IPS-20b (cell line): ENCODE measurements at regions not wholly inside any gene's neighbourhood (a gene's known extent, or its start where the extent isn't known, plus 50 kb on each side); places are given as distances from the start of the nearest gene placed in this dataset.
A peak's percentile ranks its signal among the peaks of the same experiment; 100 is the strongest.
"Not testable (repeated sequence)": the region's sequence is repeated elsewhere in the genome, so short reads cannot be mapped to it uniquely, and the experiment has no call there.

Experiments
- H3K27ac ChIP-seq: one replicate; pipeline ENCODE4 v1.5.1; 2013; ENCODE audit warnings: low read length
- H3K27me3 ChIP-seq: 2 replicates; pipeline ENCODE4 v1.6.1; 2013; ENCODE audit warnings: mild to moderate bottlenecking, low read length, inconsistent platforms; ENCODE audit not compliant: insufficient read depth
- H3K36me3 ChIP-seq: 2 replicates; pipeline ENCODE4 v1.6.1; 2013; ENCODE audit warnings: low read depth, mild to moderate bottlenecking, inconsistent platforms, low read length, moderate library complexity; ENCODE audit not compliant: insufficient read depth
- H3K4me1 ChIP-seq: 2 replicates; pipeline ENCODE4 v1.6.1; 2013; ENCODE audit warnings: mild to moderate bottlenecking, control low read depth, inconsistent platforms, low read length, moderate library complexity; ENCODE audit not compliant: insufficient read depth
- H3K4me3 ChIP-seq: 2 replicates; pipeline ENCODE4 v1.5.1; 2013; ENCODE audit warnings: mild to moderate bottlenecking, low read length, inconsistent platforms
- H3K9ac ChIP-seq: 2 replicates; pipeline ENCODE4 v1.6.1; 2013; ENCODE audit warnings: low read depth, mild to moderate bottlenecking, inconsistent platforms, low read length, moderate library complexity
- H3K9me3 ChIP-seq: 2 replicates; pipeline ENCODE4 v1.6.1; 2013; ENCODE audit warnings: mild to moderate bottlenecking, low read depth, low read length, inconsistent platforms; ENCODE audit not compliant: insufficient read depth

GRCh38 chr13:101003566-101003965, 329.0 kb upstream of the TMTC4 start:
- Histone ChIP-seq H3K9ac (no peak overlapping the region), H3K9me3 (no peaks in the 10 kb centered on the region), H3K27me3 (no peaks in the 10 kb centered on the region), H3K4me1 (peaks cover 11% of the 10 kb centered on the region; the same call in 1 of the 2 replicates), H3K27ac (no peak overlapping the region), H3K4me3 (no peak overlapping the region), H3K36me3 (no peaks in the 10 kb centered on the region)

- Histone ChIP-seq H3K27ac (no peak overlapping the region), H3K36me3 (no peaks in the 10 kb centered on the region), H3K4me3 (no peak overlapping the region)
Measured at GRCh38 chr13:100989392-100989791, 314.8 kb upstream of the TMTC4 start.

GRCh38 chr13:100988921-100989320, 314.3 kb upstream of the TMTC4 start:
- Histone ChIP-seq H3K36me3 (no peaks in the 10 kb centered on the region), H3K27me3 (no peaks in the 10 kb centered on the region), H3K27ac (no peak overlapping the region)

More at GRCh38 chr13:100989392-100989791, 314.8 kb upstream of the TMTC4 start:
- no peak overlapping the region for H3K9ac ChIP-seq
- peaks cover 12% of the 10 kb centered on the region for H3K4me1 ChIP-seq
- H3K27me3 ChIP-seq = no peaks in the 10 kb centered on the region
- peaks cover 3% of the 10 kb centered on the region; the same call in 1 of the 2 replicates for H3K9me3 ChIP-seq

DNA sequence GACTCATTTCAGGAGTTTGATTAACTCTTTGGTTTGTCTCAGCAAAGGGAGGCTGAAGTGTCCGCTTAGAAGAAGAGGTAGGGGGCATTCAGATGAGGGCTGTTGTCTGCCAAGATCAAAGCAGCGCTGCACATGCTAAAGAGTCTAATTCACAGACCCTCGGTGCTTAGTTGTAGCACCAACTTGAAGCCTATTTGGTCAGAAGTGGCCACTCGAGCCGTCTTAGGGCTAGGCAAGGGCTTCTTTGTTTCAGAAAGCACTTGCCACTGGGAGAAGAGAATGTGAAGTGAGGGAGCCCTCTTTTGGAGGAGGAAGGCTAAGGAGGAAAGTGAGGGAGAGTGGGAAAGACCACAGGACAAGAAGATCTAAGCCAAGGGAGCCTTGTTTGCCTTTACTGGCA, 313.4 kb upstream of the TMTC4 start:
- peaks cover 12% of the 10 kb centered on the region for H3K4me1 ChIP-seq
- H3K36me3 ChIP-seq = no peaks in the 10 kb centered on the region
- peaks cover 3% of the 10 kb centered on the region; the same call in 1 of the 2 replicates for H3K9me3 ChIP-seq
- no peak overlapping the region for H3K4me3 ChIP-seq
- no peak overlapping the region for H3K27ac ChIP-seq
- peak overlapping the region; percentile 57; the same call in 1 of the 2 replicates for H3K9ac ChIP-seq
- no peaks in the 10 kb centered on the region for H3K27me3 ChIP-seq

More at GRCh38 chr13:100988921-100989320, 314.3 kb upstream of the TMTC4 start:
- Histone ChIP-seq H3K9me3 (peaks cover 3% of the 10 kb centered on the region; the same call in 1 of the 2 replicates), H3K9ac (no peak overlapping the region), H3K4me3 (no peak overlapping the region), H3K4me1 (peaks cover 12% of the 10 kb centered on the region)

- no peaks in the 10 kb centered on the region for H3K36me3 ChIP-seq
- peaks cover 12% of the 10 kb centered on the region for H3K4me1 ChIP-seq
- no peak overlapping the region for H3K9ac ChIP-seq
- peaks cover 3% of the 10 kb centered on the region; the same call in 1 of the 2 replicates for H3K9me3 ChIP-seq
- H3K27ac ChIP-seq = no peak overlapping the region
- H3K27me3 ChIP-seq = no peaks in the 10 kb centered on the region
- no peak overlapping the region for H3K4me3 ChIP-seq
Measured at GRCh38 chr13:100986571-100986970, 312.0 kb upstream of the TMTC4 start.

DNA sequence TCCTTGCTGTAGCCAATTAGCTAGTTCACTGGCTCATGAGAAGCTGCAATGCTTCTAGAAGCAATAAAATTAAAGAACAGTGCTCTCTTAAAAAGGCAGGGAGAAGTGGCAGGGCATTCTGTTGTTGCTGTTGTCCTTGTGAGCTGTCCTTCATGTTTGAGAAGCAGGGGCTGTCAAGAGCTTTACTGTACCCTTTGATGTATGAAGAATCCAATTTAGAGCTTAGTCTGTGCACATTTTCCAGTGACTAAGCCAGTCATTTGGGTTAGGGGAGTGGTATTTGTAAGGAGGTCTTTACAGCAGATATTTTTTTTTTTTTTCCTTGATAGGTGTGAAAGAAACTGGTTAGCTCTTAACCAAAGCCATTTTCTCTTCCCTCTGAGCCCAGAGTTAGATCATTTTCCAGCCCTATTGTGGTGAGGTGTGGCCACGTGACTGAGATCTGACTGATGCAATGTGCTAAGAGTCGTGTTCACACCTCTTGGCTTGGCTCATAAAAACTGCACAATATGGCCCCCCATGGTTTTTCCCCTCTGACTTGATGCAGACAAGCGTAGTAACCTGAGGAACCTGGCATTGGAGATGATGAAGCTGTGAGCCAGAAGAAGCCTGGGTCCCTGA, 309.6 kb upstream of the TMTC4 start:
- no peak overlapping the region for H3K27ac ChIP-seq

DNA sequence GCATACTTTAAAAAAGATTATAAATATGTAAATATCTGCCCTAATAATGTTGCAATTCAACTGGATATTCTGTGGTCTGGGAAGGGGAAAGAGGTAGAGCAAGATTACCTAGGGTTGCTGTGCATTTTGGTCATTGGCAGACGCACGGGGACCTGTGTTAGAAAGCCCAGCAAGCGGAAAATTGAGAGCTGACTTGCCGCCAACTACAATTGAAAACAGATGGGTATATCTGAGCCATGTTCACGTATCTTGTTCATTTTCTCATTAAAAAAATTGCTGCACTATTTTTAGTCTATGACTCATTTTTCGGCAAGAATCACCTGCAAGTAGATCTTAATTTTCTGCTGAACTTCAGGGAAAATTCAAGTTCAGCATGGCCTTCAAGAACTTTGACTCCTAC, 308.5 kb upstream of the TMTC4 start:
- Histone ChIP-seq H3K4me1 (peaks cover 19% of the 10 kb centered on the region), H3K9ac (no peak overlapping the region), H3K4me3 (no peak overlapping the region), H3K27me3 (no peaks in the 10 kb centered on the region), H3K9me3 (peaks cover 3% of the 10 kb centered on the region; the same call in 1 of the 2 replicates), H3K36me3 (no peaks in the 10 kb centered on the region), H3K27ac (no peak overlapping the region)

More for the DNA sequence above, 309.6 kb upstream of the TMTC4 start:
- no peak overlapping the region for H3K9ac ChIP-seq
- H3K36me3 ChIP-seq = no peaks in the 10 kb centered on the region
- no peaks in the 10 kb centered on the region for H3K27me3 ChIP-seq
- no peak overlapping the region for H3K4me3 ChIP-seq
- peaks cover 19% of the 10 kb centered on the region for H3K4me1 ChIP-seq
- peaks cover 3% of the 10 kb centered on the region; the same call in 1 of the 2 replicates for H3K9me3 ChIP-seq

- Histone ChIP-seq H3K27me3 (no peaks in the 10 kb centered on the region), H3K4me1 (peaks cover 7% of the 10 kb centered on the region; the same call in 1 of the 2 replicates), H3K36me3 (no peaks in the 10 kb centered on the region), H3K9ac (no peak overlapping the region), H3K9me3 (no peaks in the 10 kb centered on the region), H3K4me3 (no peak overlapping the region), H3K27ac (no peak overlapping the region)
Measured at GRCh38 chr13:100980171-100980570, 305.6 kb upstream of the TMTC4 start.

DNA sequence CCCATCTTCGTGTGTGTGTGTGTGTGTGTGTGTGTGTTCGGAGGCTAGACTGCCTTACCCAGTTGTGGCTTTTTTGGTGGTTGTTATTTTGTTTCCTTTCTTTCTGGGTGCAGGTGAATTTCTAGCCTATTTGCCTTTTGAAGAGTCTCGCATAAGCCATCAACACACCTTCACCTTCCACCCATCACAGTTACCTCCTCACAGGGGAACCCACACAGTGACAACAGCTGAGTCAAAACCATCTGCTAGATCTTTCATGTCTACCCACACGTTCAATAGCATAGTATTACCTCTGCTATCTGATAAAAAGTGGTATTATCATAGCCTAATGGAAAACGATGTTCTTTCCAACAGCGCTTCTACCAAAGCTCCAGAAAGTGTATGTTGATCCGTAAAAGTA, 303.2 kb upstream of the TMTC4 start:
- Histone ChIP-seq H3K4me3 (no peak overlapping the region), H3K4me1 (peaks cover 7% of the 10 kb centered on the region; the same call in 1 of the 2 replicates), H3K9me3 (no peaks in the 10 kb centered on the region), H3K27me3 (no peaks in the 10 kb centered on the region), H3K9ac (no peak overlapping the region), H3K36me3 (no peaks in the 10 kb centered on the region), H3K27ac (no peak overlapping the region)

DNA sequence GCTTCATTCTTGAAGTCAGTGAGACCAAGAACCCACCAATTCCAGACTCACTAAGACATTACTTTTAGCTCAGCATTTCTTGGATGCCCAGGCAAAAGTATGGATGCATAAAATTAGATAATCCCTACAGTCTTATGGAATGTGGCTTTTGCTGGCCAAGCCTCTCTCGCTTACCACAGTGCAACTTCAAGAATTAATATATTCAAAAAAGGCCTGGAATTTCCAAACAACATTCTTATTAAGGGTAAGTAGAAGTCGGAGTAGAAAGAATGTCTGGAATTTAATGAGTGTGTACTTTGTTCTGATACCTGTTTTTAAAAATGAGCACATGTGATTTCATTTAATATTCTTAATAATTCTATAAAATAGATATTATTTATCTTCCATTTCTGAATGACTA, 302.4 kb upstream of the TMTC4 start:
- no peak overlapping the region for H3K9ac ChIP-seq
- H3K9me3 ChIP-seq = peaks cover 3% of the 10 kb centered on the region; the same call in 1 of the 2 replicates
- H3K4me3 ChIP-seq = no peak overlapping the region
- H3K27me3 ChIP-seq = no peaks in the 10 kb centered on the region
- no peaks in the 10 kb centered on the region for H3K36me3 ChIP-seq
- no peak overlapping the region for H3K27ac ChIP-seq
- H3K4me1 ChIP-seq = peaks cover 7% of the 10 kb centered on the region; the same call in 1 of the 2 replicates

DNA sequence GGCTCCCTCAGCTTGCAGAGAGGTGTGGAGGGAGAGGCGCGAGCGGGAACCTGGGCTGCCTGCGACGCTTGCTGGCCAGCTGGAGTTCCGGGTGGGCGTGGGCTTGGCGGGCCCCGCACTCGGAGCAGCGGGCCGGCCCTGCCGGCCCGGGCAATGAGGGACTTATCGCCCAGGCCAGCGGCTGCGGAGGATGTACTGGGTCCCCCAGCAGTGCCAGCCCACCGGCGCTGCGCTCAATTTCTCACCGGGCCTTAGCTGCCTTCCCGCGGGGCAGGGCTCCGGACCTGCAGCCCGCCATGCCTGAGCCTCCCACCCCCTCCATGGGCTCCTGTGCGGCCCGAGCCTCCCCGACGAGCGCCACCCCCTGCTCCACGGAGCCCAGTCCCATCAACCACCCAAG, 301.1 kb upstream of the TMTC4 start:
- not testable (repeated sequence) for H3K9ac ChIP-seq, H3K4me3 ChIP-seq, H3K9me3 ChIP-seq, H3K36me3 ChIP-seq, H3K27me3 ChIP-seq, H3K4me1 ChIP-seq, H3K27ac ChIP-seq

- Histone ChIP-seq H3K27ac (no peak overlapping the region), H3K9me3 (no peaks in the 10 kb centered on the region), H3K9ac (no peak overlapping the region), H3K36me3 (no peaks in the 10 kb centered on the region), H3K4me3 (no peak overlapping the region), H3K27me3 (no peaks in the 10 kb centered on the region), H3K4me1 (no peaks in the 10 kb centered on the region)
Measured at GRCh38 chr13:100962585-100962984, 288.0 kb upstream of the TMTC4 start.
